H1 (cell line): ENCODE measurements at regions not wholly inside any gene's neighbourhood (a gene's known extent, or its start where the extent isn't known, plus 50 kb on each side); places are given as distances from the start of the nearest gene placed in this dataset.

Source experiments
- CTCF ChIA-PET: fragments of 300-600 bp; sonication (Branson Sonifier 250); formaldehyde crosslinking; loops from one replicate; lab custom pipeline; 2021; ENCODE audit not compliant: partially characterized antibody; lab: Charles Lee
- POLR2A ChIA-PET: fragments of 300-600 bp; sonication (Branson Sonifier 250); formaldehyde crosslinking; loops from one replicate; lab custom pipeline; 2021; ENCODE audit warnings: inconsistent platforms; ENCODE audit not compliant: partially characterized antibody; lab: Charles Lee
- DNase-seq, 2 experiments: peaks; one replicate each; pipeline versions ENCODE4 v3.0.0 to v3.0.0-alpha.2; 2010 to 2022; ENCODE audit warnings: low spot score in 2 of 2, low read depth in 1 of 2, mixed read lengths in 1 of 2
- FAIRE-seq: peaks from 2 replicates; lab custom pipeline; 2011; peaks lifted over from hg19 to GRCh38; lab: Jason Lieb, UNC
- H2AFZ ChIP-seq: 2 replicates; pipeline ENCODE4 v1.8.1; 2012; ENCODE audit warnings: low read length, inconsistent platforms
- H2AK5ac ChIP-seq: 2 replicates; pipeline ENCODE4 v1.6.1; 2013; ENCODE audit warnings: low read depth, low read length
- H2BK120ac ChIP-seq: replicated peaks from 2 replicates; pipeline ENCODE3; 2013; ENCODE audit warnings: low read depth, low read length, inconsistent platforms
- H2BK12ac ChIP-seq: 2 replicates; pipeline ENCODE4 v1.6.1; 2013; ENCODE audit warnings: low read depth, low read length
- H2BK15ac ChIP-seq: 2 replicates; pipeline ENCODE4 v1.6.1; 2013; ENCODE audit warnings: low read length
- H2BK20ac ChIP-seq: 2 replicates; pipeline ENCODE4 v1.6.1; 2013; ENCODE audit warnings: low read length
- H2BK5ac ChIP-seq: 2 replicates; pipeline ENCODE4 v1.6.1; 2013; ENCODE audit warnings: low read depth, low read length
- H3K14ac ChIP-seq: 2 replicates; pipeline ENCODE4 v1.6.1; 2013; ENCODE audit warnings: inconsistent platforms; ENCODE audit not compliant: insufficient read length
- H3K18ac ChIP-seq: 2 replicates; pipeline ENCODE4 v1.6.1; 2013; ENCODE audit warnings: low read length; ENCODE audit errors: extremely low read depth
- H3K23ac ChIP-seq: 2 replicates; pipeline ENCODE4 v1.6.1; 2013; ENCODE audit warnings: inconsistent platforms; ENCODE audit not compliant: insufficient read length
- H3K23me2 ChIP-seq: 2 replicates; pipeline ENCODE4 v1.6.1; 2013; ENCODE audit warnings: low read depth, low read length
- H3K27ac ChIP-seq: 2 replicates; pipeline ENCODE4 v1.6.1; 2011; ENCODE audit warnings: low read depth, low read length, inconsistent platforms
- H3K27me3 ChIP-seq, 4 experiments: replicated peaks in 1 of 4; 1 replicate in 1 of 4; 2 replicates in 3 of 4; pipeline versions ENCODE4 v1.6.1 to v1.8.1; 2011 to 2013; ENCODE audit warnings: low read length in 3 of 4, mild to moderate bottlenecking in 3 of 4, inconsistent platforms in 2 of 4, mixed read lengths in 2 of 4, moderate library complexity in 1 of 4; ENCODE audit not compliant: control insufficient read depth in 3 of 4, insufficient read depth in 3 of 4; ENCODE audit errors: extremely low read depth in 1 of 4
- H3K36me3 ChIP-seq, 4 experiments: 2 replicates each; pipeline versions ENCODE4 v1.6.1 to v1.8.1; 2011 to 2013; ENCODE audit warnings: mild to moderate bottlenecking in 4 of 4, low read length in 3 of 4, moderate library complexity in 2 of 4, control low read depth in 1 of 4, inconsistent platforms in 1 of 4; ENCODE audit not compliant: insufficient read depth in 4 of 4, control insufficient read depth in 2 of 4
- H3K4ac ChIP-seq: replicated peaks from 2 replicates; pipeline ENCODE3; 2013; ENCODE audit warnings: low read length, low read depth, mixed read lengths, inconsistent platforms; ENCODE audit not compliant: insufficient read length
- H3K4me1 ChIP-seq, 4 experiments: replicated peaks in 1 of 4; 1 replicate in 1 of 4; 2 replicates in 3 of 4; pipeline versions ENCODE4 v1.6.1 to v1.8.1; 2011 to 2013; ENCODE audit warnings: low read length in 3 of 4, inconsistent platforms in 2 of 4, mixed read lengths in 1 of 4; ENCODE audit not compliant: insufficient read depth in 4 of 4, control insufficient read depth in 3 of 4
- H3K4me2 ChIP-seq, 2 experiments: 2 replicates each; pipeline versions ENCODE4 v1.6.1 to v1.8.1; 2011 to 2013; ENCODE audit warnings: low read depth in 2 of 2, low read length in 2 of 2, control low read depth in 1 of 2, inconsistent platforms in 1 of 2, mild to moderate bottlenecking in 1 of 2; ENCODE audit not compliant: insufficient read depth in 1 of 2
- H3K4me3 ChIP-seq, 4 experiments: fragments of 200-600, 300-600 bp in 1 of 4; sonication (generic), shearing (Covaris generic), sonication (Bioruptor Twin) in 1 of 4; 2 replicates each; pipeline versions ENCODE4 v1.5.1 to v1.8.1; 2011 to 2016; ENCODE audit warnings: low read length in 4 of 4, low read depth in 3 of 4, control low read depth in 2 of 4, inconsistent platforms in 2 of 4, mild to moderate bottlenecking in 2 of 4, mixed read lengths in 1 of 4, moderate library complexity in 1 of 4; ENCODE audit not compliant: insufficient read depth in 2 of 4; ENCODE audit errors: extremely low read depth in 1 of 4
- H3K56ac ChIP-seq: replicated peaks from 2 replicates; pipeline ENCODE3; 2013; ENCODE audit warnings: low read depth, mild to moderate bottlenecking, mixed read lengths, low read length, inconsistent platforms; ENCODE audit not compliant: insufficient read length
- H3K79me1 ChIP-seq: 2 replicates; pipeline ENCODE4 v1.6.1; 2013; ENCODE audit warnings: low read depth, low read length, control low read depth
- H3K79me2 ChIP-seq, 2 experiments: 2 replicates each; pipeline versions ENCODE4 v1.6.1 to v1.8.1; 2012 to 2013; ENCODE audit warnings: low read length in 2 of 2, mild to moderate bottlenecking in 2 of 2, inconsistent platforms in 1 of 2; ENCODE audit not compliant: insufficient read depth in 2 of 2, control insufficient read depth in 1 of 2
- H3K9ac ChIP-seq, 4 experiments: replicated peaks in 1 of 4; 1 replicate in 1 of 4; 2 replicates in 3 of 4; pipeline versions ENCODE4 v1.6.1 to v1.8.1; 2011 to 2013; ENCODE audit warnings: low read depth in 3 of 4, low read length in 3 of 4, control low read depth in 2 of 4, mild to moderate bottlenecking in 2 of 4, moderate library complexity in 2 of 4, inconsistent platforms in 1 of 4; ENCODE audit errors: extremely low read depth in 1 of 4
- H3K9me3 ChIP-seq, 2 experiments: 2 replicates each; pipeline versions ENCODE4 v1.6.1 to v1.8.1; 2012 to 2013; ENCODE audit warnings: mild to moderate bottlenecking in 2 of 2, moderate library complexity in 2 of 2, control low read depth in 1 of 2, inconsistent platforms in 1 of 2, low read depth in 1 of 2, low read length in 1 of 2, mixed read lengths in 1 of 2; ENCODE audit not compliant: insufficient read depth in 2 of 2
- H4K20me1 ChIP-seq, 2 experiments: replicated peaks in 1 of 2; 2 replicates each; pipeline versions ENCODE3 to v1.8.1; 2011 to 2013; ENCODE audit warnings: inconsistent platforms in 2 of 2, low read length in 2 of 2, mild to moderate bottlenecking in 1 of 2; ENCODE audit not compliant: insufficient read depth in 2 of 2, control insufficient read depth in 1 of 2
- H4K5ac ChIP-seq: 2 replicates; pipeline ENCODE4 v1.6.1; 2013; ENCODE audit warnings: low read length, low read depth, mixed read lengths, inconsistent platforms; ENCODE audit not compliant: insufficient read length
- H4K8ac ChIP-seq: 2 replicates; pipeline ENCODE4 v1.8.0; 2013; ENCODE audit warnings: mild to moderate bottlenecking, moderate library complexity, low read length, inconsistent platforms; ENCODE audit not compliant: insufficient read depth; ENCODE audit errors: extremely low read depth
- H4K91ac ChIP-seq: replicated peaks from 2 replicates; pipeline ENCODE3; 2013; ENCODE audit warnings: low read length, mixed read lengths, inconsistent platforms; ENCODE audit not compliant: insufficient read length
- ATF2 ChIP-seq: IDR thresholded peaks from 2 replicates; pipeline ENCODE4 v1.6.1; 2012; ENCODE audit warnings: low read length, inconsistent platforms
- CBX5 ChIP-seq: fragments of 300-800, 300-1000 bp; sonication (generic); IDR thresholded peaks from 2 replicates; pipeline ENCODE4 v1.7.1; 2016; ENCODE audit warnings: antibody characterized with exemption, low read length, low read depth
- CHD2 ChIP-seq: IDR thresholded peaks from 2 replicates; pipeline ENCODE4 v1.6.1; 2012; ENCODE audit warnings: low read length, improper control_type of control experiment
- CTBP2 ChIP-seq: IDR thresholded peaks from 2 replicates; pipeline ENCODE4 v1.7.0; 2011; ENCODE audit warnings: borderline replicate concordance, mild to moderate bottlenecking, moderate library complexity, mixed read lengths, low read length; ENCODE audit not compliant: insufficient read depth, insufficient read length
- EP300 ChIP-seq, 2 experiments: IDR thresholded peaks; 1 replicate in 1 of 2; 2 replicates in 1 of 2; pipeline ENCODE4 v1.6.1; 2011 to 2012; ENCODE audit warnings: low read depth in 2 of 2, low read length in 2 of 2, mild to moderate bottlenecking in 2 of 2, borderline replicate concordance in 1 of 2, inconsistent platforms in 1 of 2, moderate library complexity in 1 of 2
- JUND ChIP-seq: IDR thresholded peaks from 2 replicates; pipeline ENCODE4 v1.6.1; 2011; ENCODE audit warnings: mild to moderate bottlenecking, improper control_type of control experiment, low read length
- KDM1A ChIP-seq: fragments of 200-600, 300-600 bp; sonication (generic); IDR thresholded peaks from 2 replicates; pipeline ENCODE4 v1.7.1; 2016; ENCODE audit warnings: mild to moderate bottlenecking, low read length, borderline replicate concordance
- POLR2A ChIP-seq, 2 experiments: IDR thresholded peaks; 1 replicate in 1 of 2; 2 replicates in 1 of 2; pipeline ENCODE4 v1.6.1; 2011; ENCODE audit warnings: low read depth in 2 of 2, low read length in 2 of 2, mild to moderate bottlenecking in 2 of 2; ENCODE audit errors: control extremely low read depth in 1 of 2
- RXRA ChIP-seq: IDR thresholded peaks from 2 replicates; pipeline ENCODE4 v1.6.1; 2011; ENCODE audit warnings: low read depth, mild to moderate bottlenecking, low read length, moderate library complexity; ENCODE audit not compliant: insufficient read depth
- SRF ChIP-seq: IDR thresholded peaks from 2 replicates; pipeline ENCODE4 v1.6.1; 2011; ENCODE audit warnings: mild to moderate bottlenecking, low read depth, low read length, moderate library complexity
- TEAD4 ChIP-seq: IDR thresholded peaks from 2 replicates; pipeline ENCODE4 v1.6.1; 2012; ENCODE audit warnings: low read depth, low read length, inconsistent platforms, mixed read lengths
- USF2 ChIP-seq: IDR thresholded peaks from 2 replicates; pipeline ENCODE4 v1.6.1; 2011; ENCODE audit warnings: low read length, improper control_type of control experiment
- WGBS, 2 experiments: shearing (Covaris generic) in 1 of 2; methylation state at CpG; one replicate each; pipeline versions ENCODE4 v1.1.6 to v1.1.7; 2013 to 2015; ENCODE audit warnings: low lambda C conversion rate in 2 of 2, mixed read lengths in 2 of 2, inconsistent platforms in 1 of 2, low coverage in 1 of 2, missing lambda C conversion rate in 1 of 2; ENCODE audit not compliant: insufficient replicate concordance in 2 of 2, insufficient coverage in 1 of 2, insufficient read length in 1 of 2; ENCODE audit errors: extremely low coverage in 1 of 2, missing lambda C conversion rate in 1 of 2; 5-methylcytosine and 5-hydroxymethylcytosine counted together

GRCh38 chrX:38890326-38890725 lies 89.1 kb downstream of the MID1IP1 start:
- H3K23ac ChIP-seq = no peak overlapping the region
- H3K14ac ChIP-seq = no peak overlapping the region
- DNase-seq = no peak
- H3K4ac ChIP-seq = no peak overlapping the region
- H3K79me2 ChIP-seq = no peaks in the 10 kb centered on the region
- H3K79me1 ChIP-seq = no peaks in the 10 kb centered on the region
- no peaks in the 10 kb centered on the region for H4K20me1 ChIP-seq
- ChIA-PET CTCF (interaction anchor here (0.8 to 1.2 kb wide), 3 partner anchors 9 to 260 kb away, joined by 3 to 6 read pairs (median 3); no protein-coding TSS in a partner anchor), POLR2A (no interaction called here)
- H3K27ac ChIP-seq = no peak overlapping the region
- no peaks in the 10 kb centered on the region for H3K36me3 ChIP-seq
- H2BK120ac ChIP-seq = no peak overlapping the region
- H3K4me2 ChIP-seq = no peak overlapping the region
- H3K23me2 ChIP-seq = no peaks in the 10 kb centered on the region
- H2AFZ ChIP-seq = no peak overlapping the region
- no peak overlapping the region for H2BK12ac ChIP-seq
- H3K9ac ChIP-seq = no peak overlapping the region
- 92% methylated on average over 1 of the region's 1 CpG; no CpG with 5 or more reads in 1 of the 2 experiments for WGBS, 2 experiments
- no peak overlapping the region for H3K56ac ChIP-seq
- H3K9me3 ChIP-seq = no peaks in the 10 kb centered on the region
- H2BK15ac ChIP-seq = no peak overlapping the region
- H3K18ac ChIP-seq = no peak overlapping the region
- no peak overlapping the region for H2BK20ac ChIP-seq
- no peak overlapping the region for H4K91ac ChIP-seq
- H3K4me1 ChIP-seq = peaks cover 0 to 4% (median 0%) of the 10 kb centered on the region in 4 experiments; a peak in 1 of 7 replicates
- FAIRE-seq = no peak
- H2AK5ac ChIP-seq = no peak overlapping the region
- no peak overlapping the region for H4K5ac ChIP-seq
- H3K4me3 ChIP-seq = no peak overlapping the region
- H4K8ac ChIP-seq = no peak overlapping the region
- no peak overlapping the region for H2BK5ac ChIP-seq
- H3K27me3 ChIP-seq = no peaks in the 10 kb centered on the region
- TF ChIP-seq CTBP2 (no peak), CHD2 (no peak), RXRA (no peak), JUND (no peak), POLR2A (IDR thresholded peaks at IDR 0.05; ENCODE audit: control extremely low read depth in 1 of 2, low read depth in 2 of 2, low read length in 2 of 2) (no peak), KDM1A (no peak), ATF2 (no peak), CBX5 (no peak), EP300 (IDR thresholded peaks at IDR 0.05; ENCODE audit: borderline replicate concordance in 1 of 2, low read depth in 2 of 2, low read length in 2 of 2) (no peak), SRF (no peak), USF2 (no peak), TEAD4 (no peak)
